ENCODE measurements at regions not wholly inside any gene's neighbourhood (a gene's known extent, or its start where the extent isn't known, plus 50 kb on each side); places are given as distances from the start of the nearest gene placed in this dataset.
"Not testable (repeated sequence)": the region's sequence is repeated elsewhere in the genome, so short reads cannot be mapped to it uniquely, and the experiment has no call there.

GRCh38 chr12:83603106-83603505, 916.4 kb downstream of the TMTC2 start:
- DNase-seq (ENCODE audit: low read depth) = no peak

- DNase-seq (ENCODE audit: low read depth) = no peak
Measured at GRCh38 chr12:83575326-83575725, 888.6 kb downstream of the TMTC2 start.

- no peak for DNase-seq (ENCODE audit: low read depth)
Measured at GRCh38 chr12:83574142-83574541, 887.4 kb downstream of the TMTC2 start.

GRCh38 chr12:83573671-83574070, 887.0 kb downstream of the TMTC2 start:
- peak; percentile 0 for DNase-seq (ENCODE audit: low read depth)

GRCh38 chr12:83559650-83560049, 872.9 kb downstream of the TMTC2 start:
- DNase-seq (ENCODE audit: low read depth) = no peak

GRCh38 chr12:83556040-83556439, 869.3 kb downstream of the TMTC2 start:
- not testable (repeated sequence) for DNase-seq (ENCODE audit: low read depth)

- no peak for DNase-seq (ENCODE audit: low read depth)
Measured at GRCh38 chr12:83541446-83541845, 854.7 kb downstream of the TMTC2 start.

- no peak for DNase-seq (ENCODE audit: low read depth)
Measured at GRCh38 chr12:83538361-83538965, 851.8 kb downstream of the TMTC2 start.

- no peak for DNase-seq (ENCODE audit: low read depth)
Measured at GRCh38 chr12:83537428-83538053, 850.8 kb downstream of the TMTC2 start.

GRCh38 chr12:83536496-83536895, 849.8 kb downstream of the TMTC2 start:
- no peak for DNase-seq (ENCODE audit: low read depth)

- no peak for DNase-seq (ENCODE audit: low read depth)
Measured at GRCh38 chr12:83528571-83528970, 841.9 kb downstream of the TMTC2 start.

GRCh38 chr12:83527810-83528209, 841.1 kb downstream of the TMTC2 start:
- DNase-seq (ENCODE audit: low read depth) = no peak

- DNase-seq (ENCODE audit: low read depth) = no peak
Measured at GRCh38 chr12:83515306-83516026, 828.8 kb downstream of the TMTC2 start.

GRCh38 chr12:83514372-83514771, 827.7 kb downstream of the TMTC2 start:
- no peak for DNase-seq (ENCODE audit: low read depth)

- DNase-seq (ENCODE audit: low read depth) = no peak
Measured at GRCh38 chr12:83506841-83507240, 820.1 kb downstream of the TMTC2 start.

GRCh38 chr12:83505586-83505985, 818.9 kb downstream of the TMTC2 start:
- no peak for DNase-seq (ENCODE audit: low read depth)

GRCh38 chr12:83499894-83500293, 813.2 kb downstream of the TMTC2 start:
- DNase-seq (ENCODE audit: low read depth) = not testable (repeated sequence)

GRCh38 chr12:83477696-83478095, 791.0 kb downstream of the TMTC2 start:
- no peak for DNase-seq (ENCODE audit: low read depth)

- no peak for DNase-seq (ENCODE audit: low read depth)
Measured at GRCh38 chr12:83476695-83477690, 790.3 kb downstream of the TMTC2 start.

GRCh38 chr12:83476006-83476405, 789.3 kb downstream of the TMTC2 start:
- DNase-seq (ENCODE audit: low read depth) = no peak

- DNase-seq (ENCODE audit: low read depth) = no peak
Measured at GRCh38 chr12:83474369-83474768, 787.7 kb downstream of the TMTC2 start.
